ENCODE measurements at regions not wholly inside any gene's neighbourhood (a gene's known extent, or its start where the extent isn't known, plus 50 kb on each side); places are given as distances from the start of the nearest gene placed in this dataset.
"Not testable (repeated sequence)": the region's sequence is repeated elsewhere in the genome, so short reads cannot be mapped to it uniquely, and the experiment has no call there.

GRCh38 chr17:21612123-21613070, 79.9 kb upstream of the KCNJ18 start:
- FAIRE-seq; DNase-seq (ENCODE audit: extremely low spot score, insufficient read length, low read depth): not testable (repeated sequence)

GRCh38 chr17:21613071-21613429, 79.3 kb upstream of the KCNJ18 start:
- DNase-seq (ENCODE audit: extremely low spot score, insufficient read length, low read depth): no peak
- no peak for FAIRE-seq

GRCh38 chr17:21626987-21627386, 65.3 kb upstream of the KCNJ18 start:
- DNase-seq (ENCODE audit: extremely low spot score, insufficient read length, low read depth); FAIRE-seq: not testable (repeated sequence)
